Mucosa of descending colon (tissue), 3 donors: ENCODE measurements at regions not wholly inside any gene's neighbourhood (a gene's known extent, or its start where the extent isn't known, plus 50 kb on each side); places are given as distances from the start of the nearest gene placed in this dataset.

Experiments used
- ATAC-seq: fragments of 200-7000 bp; cut with Tn5 transposase; one replicate; pipeline ENCODE4 v1.9.1; 2020; ENCODE audit warnings: mild to moderate bottlenecking, moderate library complexity
- DNase-seq, 3 donors: peaks; one replicate each; pipeline ENCODE4 v3.0.0-alpha.2; 2020
- H3K36me3 ChIP-seq: fragments of 200-600 bp; one replicate; pipeline ENCODE4 v1.8.0; 2021; ENCODE audit warnings: low read depth, mild to moderate bottlenecking
- H3K4me1 ChIP-seq: fragments of 200-600 bp; one replicate; pipeline ENCODE4 v1.8.0; 2021; ENCODE audit warnings: low read depth, mild to moderate bottlenecking
- H3K4me3 ChIP-seq: fragments of 200-600 bp; one replicate; pipeline ENCODE4 v1.8.0; 2021; ENCODE audit warnings: mild to moderate bottlenecking
- H3K9me3 ChIP-seq: fragments of 200-600 bp; one replicate; pipeline ENCODE4 v1.8.0; 2021; ENCODE audit warnings: mild to moderate bottlenecking
- intact Hi-C, 2 donors: fragments of 100-400 bp; cut with DNase I in 1 of 2; cut with micrococcal nuclease in 1 of 2; formaldehyde crosslinking; loops; one replicate each; pipeline versions ENCODE4 v1.11.0 to v1.11.1; 2022; cut with DNase I, micrococcal nuclease
- TF ChIP-seq, protein P1 (sequence below): fragments of 200-600 bp; IDR thresholded peaks from one replicate; pipeline ENCODE4 v1.8.0; 2022; ENCODE audit warnings: antibody characterized with exemption, mild to moderate bottlenecking
- donor health status: DM: no; HTN: no; CAD: no; lungs with moderate emphysema.
- donor health status: DM: no; HTN: no; CAD: no.
- donor health status: DM: no; HTN: yes; CAD: no.

GRCh38 chr17:77354670-77355455 is 214.1 kb downstream of the SEC14L1 start:
- H3K4me1 ChIP-seq: peaks cover 23% of the 10 kb centered on the region
- peak; percentile 64 for ATAC-seq
- TF ChIP-seq, protein P1, sequence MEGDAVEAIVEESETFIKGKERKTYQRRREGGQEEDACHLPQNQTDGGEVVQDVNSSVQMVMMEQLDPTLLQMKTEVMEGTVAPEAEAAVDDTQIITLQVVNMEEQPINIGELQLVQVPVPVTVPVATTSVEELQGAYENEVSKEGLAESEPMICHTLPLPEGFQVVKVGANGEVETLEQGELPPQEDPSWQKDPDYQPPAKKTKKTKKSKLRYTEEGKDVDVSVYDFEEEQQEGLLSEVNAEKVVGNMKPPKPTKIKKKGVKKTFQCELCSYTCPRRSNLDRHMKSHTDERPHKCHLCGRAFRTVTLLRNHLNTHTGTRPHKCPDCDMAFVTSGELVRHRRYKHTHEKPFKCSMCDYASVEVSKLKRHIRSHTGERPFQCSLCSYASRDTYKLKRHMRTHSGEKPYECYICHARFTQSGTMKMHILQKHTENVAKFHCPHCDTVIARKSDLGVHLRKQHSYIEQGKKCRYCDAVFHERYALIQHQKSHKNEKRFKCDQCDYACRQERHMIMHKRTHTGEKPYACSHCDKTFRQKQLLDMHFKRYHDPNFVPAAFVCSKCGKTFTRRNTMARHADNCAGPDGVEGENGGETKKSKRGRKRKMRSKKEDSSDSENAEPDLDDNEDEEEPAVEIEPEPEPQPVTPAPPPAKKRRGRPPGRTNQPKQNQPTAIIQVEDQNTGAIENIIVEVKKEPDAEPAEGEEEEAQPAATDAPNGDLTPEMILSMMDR: no peak
- DNase-seq: peak; percentile 63 to 85 (median 74)
- no peaks in the 10 kb centered on the region for H3K9me3 ChIP-seq
- no peak overlapping the region for H3K4me3 ChIP-seq
- intact Hi-C loops: no loop called here
- H3K36me3 ChIP-seq: no peaks in the 10 kb centered on the region

GRCh38 chr17:77356109-77356689 is 215.4 kb downstream of the SEC14L1 start:
- Histone ChIP-seq H3K4me3 (no peak overlapping the region), H3K4me1 (peaks cover 14% of the 10 kb centered on the region), H3K36me3 (no peaks in the 10 kb centered on the region), H3K9me3 (no peaks in the 10 kb centered on the region)
- intact Hi-C loops: no loop called here
- peak in 1 of 3 donors; percentile 23 for DNase-seq
- peak; percentile 23 for ATAC-seq
- TF ChIP-seq, protein P1: no peak

DNA sequence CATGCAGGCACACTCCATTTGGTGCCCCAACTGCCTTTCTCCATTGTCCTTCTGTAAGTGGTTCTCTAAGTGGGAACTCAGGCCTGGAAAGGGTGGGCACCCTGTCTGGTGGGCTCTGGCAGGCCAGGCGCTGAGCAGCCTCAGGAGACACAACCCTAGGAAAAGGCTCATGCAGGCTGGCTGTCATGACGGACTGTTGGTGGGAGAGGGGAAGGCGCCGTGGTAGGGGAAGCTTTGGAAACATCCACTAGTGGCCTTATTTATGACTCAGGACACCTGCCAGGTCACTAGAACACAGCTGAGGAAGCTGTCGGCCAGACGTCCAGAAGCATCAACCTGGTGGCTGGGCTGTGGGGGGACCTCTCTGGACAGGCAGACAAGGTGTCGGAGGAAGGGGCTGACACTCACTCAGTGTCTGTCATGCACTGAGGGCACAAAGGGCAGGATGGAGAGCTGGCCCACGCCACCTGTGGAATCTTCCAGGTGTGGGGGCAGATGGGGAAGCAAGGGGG is 216.0 kb downstream of the SEC14L1 start:
- DNase-seq (peak in 1 of 3 donors; percentile 8), ATAC-seq (no peak)
- intact Hi-C loops: no loop called here
- TF ChIP-seq, protein P1: no peak
- Histone ChIP-seq H3K36me3 (no peaks in the 10 kb centered on the region), H3K4me1 (peaks cover 14% of the 10 kb centered on the region), H3K9me3 (no peaks in the 10 kb centered on the region), H3K4me3 (no peak overlapping the region)

DNA sequence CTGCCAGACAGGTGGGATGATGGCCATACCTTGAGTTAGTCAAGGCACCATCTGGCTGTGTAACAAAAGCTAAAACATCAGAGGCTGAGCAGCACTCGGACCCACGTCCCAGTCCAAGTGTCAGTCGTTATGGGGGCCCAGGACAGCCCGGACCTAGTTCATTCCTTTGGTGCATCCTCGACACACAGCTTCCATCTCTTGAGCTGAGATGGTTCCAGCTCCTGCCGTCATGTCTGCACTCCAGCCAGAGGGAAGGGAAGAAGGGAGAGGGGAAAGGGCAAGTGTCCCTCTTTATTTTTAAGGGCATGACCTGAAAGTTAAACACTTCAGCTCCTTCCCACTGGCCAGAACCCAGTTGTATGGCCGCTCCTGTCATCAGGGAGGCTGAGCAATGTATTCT is 218.0 kb downstream of the SEC14L1 start:
- ATAC-seq: no peak

GRCh38 chr17:77359236-77359635 is 218.5 kb downstream of the SEC14L1 start:
- ATAC-seq: no peak
- TF ChIP-seq, protein P1: no peak
- Histone ChIP-seq H3K4me3 (no peak overlapping the region), H3K4me1 (peaks cover 11% of the 10 kb centered on the region), H3K9me3 (no peaks in the 10 kb centered on the region), H3K36me3 (no peaks in the 10 kb centered on the region)
- no peak for DNase-seq
- intact Hi-C loops: no loop called here

More for the DNA sequence above, 218.0 kb downstream of the SEC14L1 start:
- H3K9me3 ChIP-seq: no peaks in the 10 kb centered on the region
- TF ChIP-seq, protein P1: no peak
- H3K36me3 ChIP-seq: no peaks in the 10 kb centered on the region
- H3K4me3 ChIP-seq: no peak overlapping the region
- intact Hi-C loops: no loop called here
- H3K4me1 ChIP-seq: peaks cover 14% of the 10 kb centered on the region
- DNase-seq: no peak
